OCI-M2 (cell line): ENCODE measurements at regions not wholly inside any gene's neighbourhood (a gene's known extent, or its start where the extent isn't known, plus 50 kb on each side); places are given as distances from the start of the nearest gene placed in this dataset.
"Not testable (repeated sequence)": the region's sequence is repeated elsewhere in the genome, so short reads cannot be mapped to it uniquely, and the experiment has no call there.

Source experiments
- DNase-seq: peaks from one replicate; lab custom pipeline; 2025; ENCODE audit not compliant: unreplicated experiment; lab: John Stamatoyannopoulos, UW

GRCh38 chr13:33340631-33341030 lies 55.1 kb upstream of the STARD13 start:
- no peak for DNase-seq

GRCh38 chr13:33341861-33342452 lies 56.4 kb upstream of the STARD13 start:
- DNase-seq, result no peak

GRCh38 chr13:33345842-33346241 lies 60.3 kb upstream of the STARD13 start:
- no peak for DNase-seq

- DNase-seq, result no peak
These were observed 62.3 kb upstream of the STARD13 start for GRCh38 chr13:33347861-33348260.

- no peak for DNase-seq
These were observed 62.8 kb upstream of the STARD13 start for GRCh38 chr13:33348366-33348765.

- no peak for DNase-seq
These were observed 63.9 kb upstream of the STARD13 start for GRCh38 chr13:33349288-33349985.

- no peak for DNase-seq
These were observed 64.7 kb upstream of the STARD13 start for GRCh38 chr13:33349986-33350826.

GRCh38 chr13:33351319-33351718 lies 65.8 kb upstream of the STARD13 start:
- no peak for DNase-seq

- DNase-seq, result no peak
These were observed 66.5 kb upstream of the STARD13 start for GRCh38 chr13:33352041-33352440.

GRCh38 chr13:33352526-33352925 lies 67.0 kb upstream of the STARD13 start:
- DNase-seq, result no peak

- DNase-seq, result no peak
These were observed 67.7 kb upstream of the STARD13 start for GRCh38 chr13:33353210-33353609.

GRCh38 chr13:33353646-33354045 lies 68.1 kb upstream of the STARD13 start:
- no peak for DNase-seq

GRCh38 chr13:33355201-33355895 lies 69.8 kb upstream of the STARD13 start:
- no peak for DNase-seq

- not testable (repeated sequence) for DNase-seq
These were observed 72.5 kb upstream of the STARD13 start for GRCh38 chr13:33358076-33358475.

GRCh38 chr13:33362986-33363727 lies 77.6 kb upstream of the STARD13 start:
- DNase-seq, result no peak

GRCh38 chr13:33364192-33364591 lies 78.6 kb upstream of the STARD13 start:
- DNase-seq, result no peak

GRCh38 chr13:33366469-33367062 lies 81.0 kb upstream of the STARD13 start:
- DNase-seq, result no peak

- DNase-seq, result no peak
These were observed 81.8 kb upstream of the STARD13 start for GRCh38 chr13:33367171-33367895.

- no peak for DNase-seq
These were observed 82.4 kb upstream of the STARD13 start for GRCh38 chr13:33367926-33368325.

GRCh38 chr13:33369073-33369472 lies 83.5 kb upstream of the STARD13 start:
- DNase-seq, result no peak
